A673 (cell line): ENCODE measurements at regions not wholly inside any gene's neighbourhood (a gene's known extent, or its start where the extent isn't known, plus 50 kb on each side); places are given as distances from the start of the nearest gene placed in this dataset.

Experiments
- BruUV-seq: library from RNA; stranded (reverse); fragments of 400-500 nt; replicated peaks from 2 replicates; lab custom pipeline; 2021; lab: Mats Ljungman, UMichigan
- CTCF ChIA-PET: fragments of 300-600 bp; sonication (Branson Sonifier 250); formaldehyde crosslinking; loops from one replicate; lab custom pipeline; 2022; ENCODE audit warnings: antibody characterized with exemption; lab: Charles Lee
- POLR2A ChIA-PET: fragments of 300-600 bp; sonication (Branson Sonifier 250); formaldehyde crosslinking; loops from one replicate; lab custom pipeline; 2022; ENCODE audit warnings: antibody characterized with exemption; ENCODE audit not compliant: low non-redundant PET; lab: Charles Lee
- DNase-seq: peaks from one replicate; pipeline ENCODE4 v3.0.0-alpha.2; 2015; ENCODE audit warnings: low spot score
- H3K27ac ChIP-seq: fragments of 200-600 bp; sonication (generic); 2 replicates; pipeline ENCODE4 v1.5.1; 2016; ENCODE audit warnings: mixed run types, low read depth, mild to moderate bottlenecking, mixed read lengths, antibody characterized with exemption, low read length; ENCODE audit not compliant: poor library complexity, severe bottlenecking
- H3K27me3 ChIP-seq: fragments of 200-600 bp; sonication (generic); replicated peaks from 2 replicates; pipeline ENCODE4 v1.6.1; 2017; ENCODE audit warnings: mixed run types, low read depth, mild to moderate bottlenecking, mixed read lengths, antibody characterized with exemption, low read length; ENCODE audit not compliant: insufficient read depth, poor library complexity
- H3K36me3 ChIP-seq: fragments of 200-600 bp; sonication (generic); 2 replicates; pipeline ENCODE4 v1.6.1; 2016; ENCODE audit warnings: mixed run types, mild to moderate bottlenecking, mixed read lengths, antibody characterized with exemption, low read length; ENCODE audit not compliant: insufficient read depth, poor library complexity, severe bottlenecking
- H3K4me1 ChIP-seq: fragments of 200-600 bp; sonication (generic); 2 replicates; pipeline ENCODE4 v1.6.1; 2017; ENCODE audit warnings: mixed run types, mild to moderate bottlenecking, mixed read lengths, antibody characterized with exemption, low read length; ENCODE audit not compliant: insufficient read depth, poor library complexity, severe bottlenecking
- H3K4me3 ChIP-seq: fragments of 200-600 bp; sonication (generic); 2 replicates; pipeline ENCODE4 v1.5.1; 2016; ENCODE audit warnings: low read depth, mixed run types, mild to moderate bottlenecking, mixed read lengths, low read length; ENCODE audit not compliant: poor library complexity, severe bottlenecking
- H3K9me3 ChIP-seq: fragments of 200-600 bp; sonication (generic); 2 replicates; pipeline ENCODE4 v1.6.1; 2016; ENCODE audit warnings: mixed run types, low read depth, mild to moderate bottlenecking, mixed read lengths, antibody characterized with exemption, low read length; ENCODE audit not compliant: poor library complexity, severe bottlenecking
- CTCF ChIP-seq: fragments of 300-800, 200-600 bp; sonication (generic); conservative IDR thresholded peaks from 2 replicates; pipeline ENCODE4 v1.5.1; 2017; ENCODE audit warnings: low read depth, mild to moderate bottlenecking, antibody characterized with exemption, low read length, moderate library complexity, mixed read lengths
- EZH2 ChIP-seq: fragments of 200-600 bp; sonication (generic); IDR thresholded peaks from 2 replicates; pipeline ENCODE4 v1.6.1; 2017; ENCODE audit warnings: borderline replicate concordance, low read depth, mild to moderate bottlenecking, mixed read lengths, antibody characterized with exemption, low read length; ENCODE audit not compliant: poor library complexity, severe bottlenecking
- intact Hi-C: fragments of 100-400 bp; cut with micrococcal nuclease; formaldehyde crosslinking; loops from one replicate; pipeline ENCODE4 v1.10.0; 2022; ENCODE audit not compliant: unreplicated experiment

DNA sequence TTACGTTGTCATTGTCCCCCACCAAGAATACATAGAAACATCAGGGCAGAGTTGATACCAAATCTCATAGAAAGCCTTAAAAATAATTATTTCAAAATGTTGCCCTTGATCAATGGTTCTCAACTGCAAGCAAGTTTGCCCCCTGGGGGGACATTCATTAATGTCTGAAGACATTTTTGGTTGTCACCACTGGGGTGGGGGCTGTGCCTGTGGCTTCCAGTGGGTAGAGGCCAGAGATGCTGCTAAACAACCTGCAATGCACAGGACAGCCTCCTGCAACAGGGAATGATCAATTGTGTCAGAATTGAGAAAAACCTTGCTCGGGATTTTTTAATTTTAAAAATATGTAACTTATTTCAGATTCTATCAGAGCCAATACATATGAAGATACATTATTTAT, 130.6 kb upstream of the DOK5 start:
- H3K27ac ChIP-seq = peak overlapping the region; percentile 64
- BruUV-seq = no TSS peak
- ChIA-PET POLR2A (no interaction called here), CTCF (no interaction called here)
- no peaks in the 10 kb centered on the region for H3K27me3 ChIP-seq
- no peak for DNase-seq
- TF ChIP-seq EZH2 (no peak), CTCF (no peak)
- intact Hi-C loops = no loop called here
- no peaks in the 10 kb centered on the region for H3K9me3 ChIP-seq
- no peaks in the 10 kb centered on the region for H3K36me3 ChIP-seq
- no peak overlapping the region for H3K4me3 ChIP-seq
- peaks cover 22% of the 10 kb centered on the region for H3K4me1 ChIP-seq

DNA sequence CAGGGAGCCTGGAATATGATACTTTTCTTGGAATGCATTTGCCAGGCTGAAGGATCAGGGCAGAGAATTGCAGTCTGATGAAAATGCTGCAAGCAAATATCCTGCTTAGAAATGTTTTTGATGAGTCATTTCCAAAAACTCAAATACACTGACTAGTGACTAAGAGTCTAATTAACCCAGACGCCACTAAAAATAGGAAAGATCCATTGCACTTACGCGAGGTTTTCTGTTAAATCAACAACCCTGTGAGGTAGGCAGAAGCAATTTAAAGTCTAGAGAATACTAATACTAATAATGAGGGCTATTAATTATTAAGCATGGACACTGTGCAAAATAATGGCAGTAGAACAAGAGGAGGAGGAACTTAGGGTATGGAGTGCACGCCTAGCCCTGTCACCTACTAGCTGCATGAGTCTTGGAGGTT, 130.1 kb upstream of the DOK5 start:
- Histone ChIP-seq H3K36me3 (no peaks in the 10 kb centered on the region), H3K4me1 (peaks cover 27% of the 10 kb centered on the region), H3K9me3 (no peaks in the 10 kb centered on the region), H3K27ac (peak overlapping the region; percentile 64), H3K27me3 (no peaks in the 10 kb centered on the region), H3K4me3 (no peak overlapping the region)
- ChIA-PET CTCF (no interaction called here), POLR2A (no interaction called here)
- peak; percentile 77 for DNase-seq
- intact Hi-C loops = no loop called here
- TF ChIP-seq EZH2 (no peak), CTCF (no peak)
- BruUV-seq = no TSS peak

- Histone ChIP-seq H3K36me3 (no peaks in the 10 kb centered on the region), H3K4me3 (no peak overlapping the region), H3K27me3 (no peaks in the 10 kb centered on the region), H3K9me3 (no peaks in the 10 kb centered on the region), H3K4me1 (peaks cover 32% of the 10 kb centered on the region), H3K27ac (peak overlapping the region; percentile 64)
- ChIA-PET POLR2A (no interaction called here), CTCF (no interaction called here)
- no peak for TF ChIP-seq EZH2
- intact Hi-C loops = no loop called here
- DNase-seq = no peak
- BruUV-seq = no TSS peak
These were observed 129.6 kb upstream of the DOK5 start for GRCh38 chr20:54345821-54346220.

GRCh38 chr20:54346276-54346675, 129.1 kb upstream of the DOK5 start:
- Histone ChIP-seq H3K27me3 (no peaks in the 10 kb centered on the region), H3K9me3 (no peaks in the 10 kb centered on the region), H3K27ac (peak overlapping the region; percentile 64), H3K4me1 (peaks cover 35% of the 10 kb centered on the region), H3K36me3 (no peaks in the 10 kb centered on the region), H3K4me3 (no peak overlapping the region)
- no peak for TF ChIP-seq CTCF
- TF ChIP-seq EZH2 = no peak
- no TSS peak for BruUV-seq
- ChIA-PET POLR2A (interaction anchor here (0.6 kb wide), 1 partner anchor 70 kb away, joined by 3 read pairs; no protein-coding TSS in a partner anchor), CTCF (no interaction called here)
- peak; percentile 37 for DNase-seq
- intact Hi-C loops = no loop called here
